OCI-LY7 (cell line): ENCODE measurements at regions not wholly inside any gene's neighbourhood (a gene's known extent, or its start where the extent isn't known, plus 50 kb on each side); places are given as distances from the start of the nearest gene placed in this dataset.

Source experiments
- EZH2phosphoT487 ChIP-seq: fragments of 200-600 bp; sonication (generic); IDR thresholded peaks from 2 replicates; pipeline ENCODE4 v1.6.1; 2018; ENCODE audit warnings: low read depth, borderline replicate concordance, mild to moderate bottlenecking, mixed run types, antibody characterized with exemption, low read length, moderate library complexity, mixed read lengths
- TF ChIP-seq, protein P1 (sequence below): fragments of 200-600 bp; sonication (generic); conservative IDR thresholded peaks from 2 replicates; pipeline ENCODE4 v1.5.1; 2014; ENCODE audit warnings: mild to moderate bottlenecking, antibody characterized with exemption, low read length, moderate library complexity, mixed read lengths

DNA sequence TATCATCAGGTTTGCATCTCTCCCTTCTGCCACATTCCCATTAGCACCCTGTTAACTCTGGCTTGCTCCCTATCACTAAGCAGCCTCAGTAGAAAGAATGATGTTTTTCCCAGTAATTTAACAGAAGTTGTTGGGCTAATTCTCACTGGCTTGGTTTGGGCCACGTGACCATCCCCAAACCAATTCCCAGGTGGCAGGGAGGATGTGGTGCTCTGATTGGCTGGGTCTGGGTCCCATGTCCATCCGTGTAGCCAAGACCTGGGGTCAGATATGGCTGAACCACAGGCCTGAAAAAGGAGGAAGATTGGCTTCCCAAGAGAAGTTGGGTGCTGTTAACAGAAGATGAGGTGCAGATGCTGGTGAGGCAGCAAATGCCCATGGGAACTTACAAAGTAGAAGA lies 122.0 kb downstream of the BOD1 start:
- TF ChIP-seq, protein P1, sequence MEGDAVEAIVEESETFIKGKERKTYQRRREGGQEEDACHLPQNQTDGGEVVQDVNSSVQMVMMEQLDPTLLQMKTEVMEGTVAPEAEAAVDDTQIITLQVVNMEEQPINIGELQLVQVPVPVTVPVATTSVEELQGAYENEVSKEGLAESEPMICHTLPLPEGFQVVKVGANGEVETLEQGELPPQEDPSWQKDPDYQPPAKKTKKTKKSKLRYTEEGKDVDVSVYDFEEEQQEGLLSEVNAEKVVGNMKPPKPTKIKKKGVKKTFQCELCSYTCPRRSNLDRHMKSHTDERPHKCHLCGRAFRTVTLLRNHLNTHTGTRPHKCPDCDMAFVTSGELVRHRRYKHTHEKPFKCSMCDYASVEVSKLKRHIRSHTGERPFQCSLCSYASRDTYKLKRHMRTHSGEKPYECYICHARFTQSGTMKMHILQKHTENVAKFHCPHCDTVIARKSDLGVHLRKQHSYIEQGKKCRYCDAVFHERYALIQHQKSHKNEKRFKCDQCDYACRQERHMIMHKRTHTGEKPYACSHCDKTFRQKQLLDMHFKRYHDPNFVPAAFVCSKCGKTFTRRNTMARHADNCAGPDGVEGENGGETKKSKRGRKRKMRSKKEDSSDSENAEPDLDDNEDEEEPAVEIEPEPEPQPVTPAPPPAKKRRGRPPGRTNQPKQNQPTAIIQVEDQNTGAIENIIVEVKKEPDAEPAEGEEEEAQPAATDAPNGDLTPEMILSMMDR: no peak
- no peak for TF ChIP-seq EZH2phosphoT487
